HPDE6-E6E7 (cell line): ENCODE measurements at regions not wholly inside any gene's neighbourhood (a gene's known extent, or its start where the extent isn't known, plus 50 kb on each side); places are given as distances from the start of the nearest gene placed in this dataset.
A peak's percentile ranks its signal among the peaks of the same experiment; 100 is the strongest.

ENCODE experiments used
- DNase-seq: peaks from one replicate; pipeline ENCODE4 v3.0.0; 2011; ENCODE audit warnings: missing footprints; ENCODE audit errors: extremely low spot score

- DNase-seq = no peak
These were observed 565.8 kb upstream of the DPPA4 start for GRCh38 chr3:109903100-109903499.

GRCh38 chr3:109910772-109911171 is 573.4 kb upstream of the DPPA4 start:
- DNase-seq = no peak

DNA sequence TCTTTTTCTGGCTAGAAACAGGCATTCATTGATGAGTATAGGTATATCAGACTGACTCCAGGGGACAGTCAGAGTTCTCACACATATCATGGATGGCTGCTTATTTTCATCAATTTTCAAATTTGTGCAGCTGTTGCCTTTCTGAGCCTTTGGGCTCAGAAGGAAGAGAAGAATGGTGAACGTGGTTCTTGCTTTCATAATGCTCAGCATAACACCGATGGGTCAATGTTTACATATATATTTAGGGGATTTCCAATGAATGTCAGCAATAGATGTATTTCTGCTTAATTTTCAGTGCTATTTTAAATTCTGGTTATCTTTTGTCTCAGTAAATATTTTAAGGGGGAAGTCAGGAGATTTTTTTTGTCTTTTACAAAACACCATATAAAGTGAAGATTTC is 581.4 kb upstream of the DPPA4 start:
- DNase-seq = no peak

DNA sequence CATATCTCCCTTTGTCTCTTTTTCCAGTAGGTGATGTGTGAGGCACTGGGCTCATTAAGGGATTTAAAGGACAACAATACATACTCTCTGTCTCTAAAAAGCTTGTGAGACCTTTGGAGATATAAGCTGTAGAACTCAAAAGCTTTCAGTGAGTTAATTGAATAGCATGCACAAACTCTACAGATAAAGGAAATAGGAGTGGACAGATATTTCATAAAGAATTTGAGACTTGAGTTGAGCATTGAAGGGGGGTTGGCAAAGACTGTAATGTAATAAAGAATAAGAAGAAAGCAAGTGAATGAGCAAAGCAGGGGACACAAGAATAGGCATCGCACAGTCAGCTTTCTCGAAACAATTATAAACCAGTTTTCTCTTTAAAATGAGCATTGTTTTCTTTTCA is 583.4 kb upstream of the DPPA4 start:
- DNase-seq = no peak

GRCh38 chr3:109921509-109921908 is 584.2 kb upstream of the DPPA4 start:
- no peak for DNase-seq

GRCh38 chr3:109922856-109923255 is 585.5 kb upstream of the DPPA4 start:
- no peak for DNase-seq

DNA sequence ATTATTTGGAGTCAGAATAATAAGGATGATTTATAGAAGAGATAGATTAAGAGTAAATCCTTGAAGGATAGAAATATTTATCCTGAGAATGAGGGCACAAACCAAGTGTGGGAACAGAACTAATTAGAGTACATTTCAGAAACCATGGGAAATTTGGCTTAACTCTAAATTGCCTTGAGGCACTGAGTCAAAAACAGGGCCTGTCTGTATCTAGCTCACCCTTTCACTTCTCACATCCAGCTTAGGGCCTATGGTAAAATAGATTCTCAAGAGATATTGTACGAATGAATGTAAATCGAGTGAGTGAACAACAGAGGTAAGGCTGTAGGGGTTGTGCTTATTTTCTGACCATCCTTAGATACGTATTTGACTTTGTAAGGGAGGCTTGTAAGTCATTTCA is 586.1 kb upstream of the DPPA4 start:
- DNase-seq = no peak

DNA sequence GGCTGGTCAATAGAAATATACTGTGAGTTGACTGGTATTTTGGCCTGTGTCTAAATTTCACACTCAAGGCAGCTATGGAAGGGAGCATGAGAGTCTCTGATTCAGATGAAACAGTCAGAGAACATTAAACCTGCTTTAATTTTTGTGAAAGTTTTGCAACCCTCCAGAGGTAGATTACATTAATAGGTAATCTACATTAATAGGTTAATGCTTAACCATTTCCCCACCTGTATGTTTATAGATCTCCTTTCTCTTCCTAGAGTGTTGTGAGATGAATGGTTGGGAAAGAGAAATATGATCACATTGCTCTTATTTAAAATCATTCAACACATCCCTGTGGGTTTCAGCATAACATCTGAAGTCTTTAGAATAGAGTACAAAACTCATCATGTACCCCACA is 586.9 kb upstream of the DPPA4 start:
- DNase-seq = no peak

DNA sequence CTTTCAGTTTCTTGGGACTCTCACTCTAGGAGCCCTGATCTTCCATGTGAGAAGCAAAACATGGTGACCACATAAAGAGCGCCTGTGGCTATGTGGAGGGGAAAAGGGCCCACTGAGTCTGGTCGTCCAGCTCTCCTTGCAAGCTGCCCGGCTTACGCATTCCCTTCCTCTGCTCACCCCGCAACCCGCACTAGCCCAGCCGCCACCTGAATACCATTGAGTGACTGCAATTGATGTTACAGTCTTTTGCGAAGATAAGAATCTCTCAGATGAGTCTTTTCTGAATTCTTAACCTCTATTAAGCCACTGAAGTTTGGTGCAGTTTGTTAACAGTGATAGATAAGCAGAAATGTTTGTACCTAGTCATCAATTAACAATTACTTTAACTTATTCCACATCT is 589.0 kb upstream of the DPPA4 start:
- DNase-seq = no peak

DNA sequence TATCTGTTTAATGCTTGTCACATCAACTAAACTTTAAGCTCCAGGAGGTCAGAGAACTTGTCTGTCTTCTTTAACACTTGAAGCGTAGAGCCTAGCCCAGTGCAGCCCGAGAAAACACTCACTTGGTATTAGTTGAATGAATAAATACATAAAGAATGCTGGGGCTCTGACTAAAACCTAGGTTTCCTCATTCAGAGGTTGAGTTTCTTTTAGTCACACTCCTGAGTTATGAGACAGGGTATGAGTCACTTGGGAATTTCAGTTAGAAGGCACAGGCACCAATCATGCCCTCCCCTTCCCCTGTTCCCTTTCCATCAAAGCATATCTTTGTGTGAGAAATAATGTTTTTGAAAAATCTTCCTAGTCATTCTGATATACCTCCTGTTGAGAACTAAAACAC is 589.8 kb upstream of the DPPA4 start:
- peak; percentile 76 for DNase-seq

GRCh38 chr3:109927726-109928125 is 590.4 kb upstream of the DPPA4 start:
- no peak for DNase-seq

GRCh38 chr3:109930582-109930981 is 593.2 kb upstream of the DPPA4 start:
- DNase-seq = no peak

DNA sequence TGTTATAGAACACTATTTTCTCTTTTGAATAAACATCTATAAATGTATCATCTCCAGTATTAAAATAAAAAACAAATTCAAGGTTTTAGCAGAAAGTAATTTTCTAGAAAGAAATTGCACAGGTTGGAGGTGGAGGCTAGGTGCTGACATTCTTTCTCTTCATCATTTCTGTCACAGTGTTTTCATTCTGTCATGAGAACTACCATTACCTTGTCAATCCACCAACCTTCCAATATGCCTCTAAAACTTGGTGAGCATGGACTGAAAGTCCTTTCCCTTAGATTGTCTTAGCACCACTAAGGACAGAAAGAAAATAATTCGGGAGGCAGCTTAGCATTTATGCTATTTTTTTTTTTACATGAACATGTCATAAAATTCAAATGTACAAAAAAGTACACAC is 596.2 kb upstream of the DPPA4 start:
- no peak for DNase-seq

GRCh38 chr3:109939817-109940216 is 602.5 kb upstream of the DPPA4 start:
- DNase-seq = no peak

DNA sequence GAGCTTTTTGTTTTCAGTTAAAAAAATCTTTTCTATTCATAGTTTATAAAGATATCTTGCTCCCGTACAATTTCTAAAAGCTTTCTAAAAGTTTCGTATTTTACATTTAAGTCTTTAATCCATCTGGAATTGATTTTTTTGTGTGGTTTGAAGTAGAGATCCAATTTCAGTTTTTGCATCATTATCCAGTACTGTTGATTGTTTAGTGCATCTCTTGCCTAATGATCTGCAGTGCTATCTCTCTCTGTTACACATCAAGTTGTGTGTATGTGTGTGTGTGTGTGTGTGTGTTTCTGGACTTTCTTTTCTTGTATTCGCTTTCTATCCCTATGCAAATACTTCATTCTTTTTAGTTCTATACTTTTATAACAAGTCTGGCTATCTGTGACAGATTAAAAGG is 605.8 kb upstream of the DPPA4 start:
- no peak for DNase-seq

GRCh38 chr3:109944836-109945235 is 607.5 kb upstream of the DPPA4 start:
- DNase-seq = no peak

GRCh38 chr3:109952924-109953323 is 615.6 kb upstream of the DPPA4 start:
- DNase-seq = no peak

DNA sequence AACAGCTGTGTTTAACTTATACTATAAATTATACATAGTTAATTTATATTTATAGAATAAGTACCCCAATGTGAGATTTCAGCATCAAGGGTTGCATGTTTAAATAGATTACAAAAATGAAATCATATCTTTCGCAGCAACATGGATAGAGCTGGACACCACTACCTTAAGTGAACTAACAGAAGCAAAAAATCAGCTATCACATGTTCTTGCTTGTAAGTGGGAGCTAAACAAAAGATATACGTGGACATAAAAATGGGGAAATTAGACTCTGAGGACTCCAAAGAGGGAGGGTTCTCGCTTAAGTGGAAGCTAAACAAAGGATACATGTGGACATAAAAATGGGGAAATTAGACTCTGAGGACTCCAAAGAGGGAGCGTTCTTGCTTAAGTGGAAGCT is 626.5 kb upstream of the DPPA4 start:
- DNase-seq = no peak

DNA sequence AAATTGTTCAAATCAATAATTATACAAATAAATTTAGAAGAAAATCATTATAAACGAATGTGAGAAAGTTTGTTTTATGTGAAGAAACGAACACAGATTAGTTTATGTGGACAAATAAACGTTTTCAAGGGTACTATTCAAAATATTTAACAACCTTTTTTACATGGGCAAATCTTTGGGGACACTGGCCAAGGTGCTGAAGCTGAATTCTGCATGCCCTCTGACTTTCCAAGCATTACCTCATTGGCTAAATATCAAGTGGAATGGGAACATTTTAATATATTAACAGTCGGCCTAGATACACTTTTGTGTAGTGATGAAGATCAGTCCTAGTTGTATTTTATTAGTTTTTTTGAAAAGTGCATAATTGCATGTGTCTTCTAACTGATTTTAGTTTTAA is 636.4 kb upstream of the DPPA4 start:
- no peak for DNase-seq

GRCh38 chr3:109977897-109978296 is 640.6 kb upstream of the DPPA4 start:
- DNase-seq = no peak

DNA sequence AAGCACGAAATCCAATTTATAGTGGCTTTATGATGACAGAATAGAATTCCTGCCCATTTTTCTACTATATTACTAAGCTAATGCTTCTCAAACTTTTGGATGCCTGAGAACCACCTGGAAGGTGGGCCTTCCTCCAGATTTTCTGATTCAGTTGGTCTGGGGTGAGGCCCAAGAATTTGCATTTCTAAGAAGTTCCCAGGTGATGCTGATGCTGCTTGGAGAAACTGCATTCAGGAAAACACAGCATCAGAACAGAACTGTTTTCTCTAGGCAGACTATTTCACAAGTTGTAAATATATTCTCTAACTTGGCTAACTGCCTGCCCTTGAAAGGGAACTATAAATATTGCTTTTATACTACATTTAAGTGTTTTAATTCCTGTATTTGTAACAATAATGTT is 644.9 kb upstream of the DPPA4 start:
- DNase-seq = no peak

DNA sequence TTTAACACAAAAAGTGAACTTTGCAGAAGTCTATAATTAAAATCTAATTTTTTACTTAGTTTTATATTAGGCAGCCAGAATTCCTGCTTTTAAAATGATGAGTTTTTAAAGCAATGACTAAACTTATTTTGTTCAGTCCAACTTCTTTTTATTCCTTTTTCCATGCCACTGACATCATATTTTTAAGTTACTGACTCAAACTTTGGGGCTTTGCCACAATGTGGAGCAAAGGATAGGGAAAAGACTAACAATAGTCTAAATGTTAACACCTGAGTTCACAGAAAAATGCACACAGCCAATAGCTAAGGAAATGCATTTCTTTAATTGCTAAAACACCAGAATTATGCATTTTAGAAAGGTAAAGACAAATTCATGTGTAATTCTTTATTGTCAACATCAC is 647.6 kb upstream of the DPPA4 start:
- DNase-seq = no peak

DNA sequence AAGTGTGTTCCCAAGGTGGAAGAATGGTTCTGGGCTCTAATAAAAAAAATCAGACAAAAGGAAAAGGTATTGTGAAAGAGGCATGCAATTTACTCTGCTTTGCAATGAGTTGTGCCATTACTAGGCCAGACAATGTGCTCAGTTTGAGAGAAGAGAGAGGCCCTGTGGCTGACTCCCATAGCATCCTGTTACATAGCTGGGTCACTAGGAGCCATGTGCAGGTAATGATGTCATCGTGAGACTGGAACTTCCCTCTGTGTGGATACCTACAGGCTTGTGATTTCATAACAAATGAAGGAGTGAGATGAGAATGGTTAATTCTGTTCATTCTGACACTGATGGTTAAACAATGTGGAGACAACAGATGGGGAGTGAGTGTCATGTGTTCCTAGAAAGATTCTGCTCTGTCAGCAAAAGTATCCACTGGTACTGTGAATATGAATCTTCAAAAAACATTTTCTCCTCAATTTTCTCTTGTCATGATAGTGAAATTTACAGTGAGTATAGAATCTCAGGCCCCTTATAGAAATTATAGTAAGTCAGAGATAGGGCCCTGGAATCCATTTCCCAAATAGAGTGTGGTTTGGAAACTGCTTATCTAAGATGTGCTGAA is 648.7 kb upstream of the DPPA4 start:
- DNase-seq = no peak

GRCh38 chr3:109994853-109995252 is 657.5 kb upstream of the DPPA4 start:
- DNase-seq = no peak

- DNase-seq = no peak
These were observed 658.0 kb upstream of the DPPA4 start for GRCh38 chr3:109995377-109995776.
